ENCODE measurements at regions not wholly inside any gene's neighbourhood (a gene's known extent, or its start where the extent isn't known, plus 50 kb on each side); places are given as distances from the start of the nearest gene placed in this dataset.
"Not testable (repeated sequence)": the region's sequence is repeated elsewhere in the genome, so short reads cannot be mapped to it uniquely, and the experiment has no call there.

DNA sequence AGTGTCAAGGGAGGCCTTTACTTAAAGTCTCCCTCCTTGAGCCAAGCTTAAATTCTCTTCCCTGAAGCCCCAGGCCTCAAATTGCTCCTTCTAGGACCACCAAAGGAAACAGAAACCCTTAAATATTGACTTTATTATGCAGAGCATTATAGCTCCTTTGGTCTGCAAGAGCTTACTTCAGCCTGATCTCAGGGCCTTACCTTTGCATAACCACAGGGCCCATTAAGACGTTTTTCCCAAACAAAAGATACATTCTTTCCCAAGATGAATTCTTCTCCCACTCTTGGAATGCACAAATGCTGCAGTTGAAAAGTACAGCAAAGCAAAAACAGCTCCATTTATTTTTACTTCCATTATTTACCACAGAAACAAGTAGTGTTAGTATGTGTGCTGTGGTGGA is 130.8 kb downstream of the B3GNT2 start:
- no peak for DNase-seq

DNA sequence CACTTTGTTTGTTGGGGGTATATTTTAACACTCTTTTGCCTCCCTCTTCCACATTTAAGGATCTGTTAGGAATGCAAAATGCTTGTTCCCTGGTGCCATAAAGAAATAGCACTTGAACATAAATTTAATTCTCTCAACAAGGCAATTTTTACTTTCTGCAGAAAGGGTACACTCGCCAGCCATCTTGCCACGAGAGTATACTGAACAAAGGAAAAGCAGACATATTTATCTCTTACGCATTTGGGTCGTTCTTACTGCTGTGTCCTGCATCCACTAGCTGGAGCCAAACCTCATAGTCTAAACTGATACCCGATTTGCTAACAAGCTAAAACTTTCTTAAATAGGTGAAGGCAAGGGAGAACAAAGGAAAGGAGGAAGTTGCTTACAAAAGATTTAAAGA is 129.5 kb downstream of the B3GNT2 start:
- no peak for DNase-seq

DNA sequence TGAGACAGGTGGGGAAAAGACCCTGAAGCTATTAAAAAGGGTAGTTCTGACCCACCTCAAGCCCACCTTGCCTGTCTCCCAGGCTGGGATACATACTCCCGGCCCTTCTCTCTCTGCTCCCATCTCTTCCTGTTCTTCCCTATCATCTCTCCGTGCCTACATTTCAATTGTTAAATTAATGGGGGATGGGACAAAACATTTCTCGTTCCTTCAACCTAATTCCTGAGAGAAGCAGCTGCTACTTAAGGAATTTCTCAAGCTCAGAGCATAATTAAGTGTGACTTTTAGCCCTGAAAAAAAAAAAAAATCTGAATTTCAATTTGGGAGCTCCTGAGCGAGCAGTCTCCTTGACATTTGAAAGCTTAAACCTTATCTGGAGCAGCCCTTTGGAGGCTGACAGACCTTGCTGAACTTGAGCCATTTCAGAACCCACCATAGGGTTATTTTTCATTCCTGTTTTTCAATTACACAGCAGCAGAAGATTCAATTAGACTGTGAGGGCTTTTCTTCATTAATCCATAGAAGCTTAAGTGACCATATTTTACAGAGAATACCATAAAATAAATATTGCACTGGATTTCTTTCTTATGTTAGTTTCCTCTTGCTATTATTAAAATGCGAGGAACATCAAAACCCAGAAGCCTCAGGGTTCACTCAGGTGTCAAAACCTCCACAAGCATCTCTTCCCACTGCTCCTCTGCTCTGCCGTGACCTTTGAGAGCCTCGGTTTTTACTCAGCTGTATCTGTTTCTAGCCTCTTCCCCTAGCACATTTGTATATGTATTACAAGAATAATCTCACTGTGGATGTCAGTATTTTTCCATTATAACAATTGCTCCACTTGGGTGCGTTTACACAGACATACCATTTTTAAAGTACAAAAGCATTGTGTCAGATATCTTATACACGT is 125.7 kb downstream of the B3GNT2 start:
- no peak for DNase-seq

DNA sequence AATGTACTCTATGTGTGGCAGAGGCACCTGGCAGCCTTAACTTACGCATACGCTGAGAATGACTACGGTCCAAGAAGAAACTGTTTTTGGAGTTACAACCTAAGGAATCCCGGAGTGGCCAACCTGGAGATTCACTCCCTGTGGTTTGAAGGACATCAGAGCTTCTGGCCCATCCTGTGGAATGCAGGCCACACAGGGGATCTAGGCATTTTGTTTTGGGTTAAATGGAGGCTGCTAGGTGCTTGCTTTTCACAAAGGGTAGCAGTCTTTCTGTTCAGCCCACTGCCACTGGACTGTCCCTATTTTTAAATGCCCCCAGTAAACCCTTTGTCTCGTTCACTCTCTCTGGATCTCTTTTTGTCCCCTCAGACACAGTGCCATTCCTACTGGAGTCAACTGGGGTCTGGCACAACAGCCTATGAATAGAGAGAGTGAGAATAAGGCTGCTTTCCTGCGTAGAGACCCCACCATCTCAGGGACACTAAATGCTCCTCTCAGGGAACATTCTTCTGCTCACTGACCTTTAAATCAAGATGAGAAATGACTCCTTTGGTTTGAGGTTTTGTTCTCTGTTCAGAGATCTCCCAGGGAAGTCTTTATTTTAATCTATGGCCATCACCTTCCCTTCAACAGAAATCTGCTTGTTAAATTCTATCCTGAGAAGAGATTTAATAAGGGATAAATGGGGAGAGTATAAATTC is 124.9 kb downstream of the B3GNT2 start:
- DNase-seq, result no peak

DNA sequence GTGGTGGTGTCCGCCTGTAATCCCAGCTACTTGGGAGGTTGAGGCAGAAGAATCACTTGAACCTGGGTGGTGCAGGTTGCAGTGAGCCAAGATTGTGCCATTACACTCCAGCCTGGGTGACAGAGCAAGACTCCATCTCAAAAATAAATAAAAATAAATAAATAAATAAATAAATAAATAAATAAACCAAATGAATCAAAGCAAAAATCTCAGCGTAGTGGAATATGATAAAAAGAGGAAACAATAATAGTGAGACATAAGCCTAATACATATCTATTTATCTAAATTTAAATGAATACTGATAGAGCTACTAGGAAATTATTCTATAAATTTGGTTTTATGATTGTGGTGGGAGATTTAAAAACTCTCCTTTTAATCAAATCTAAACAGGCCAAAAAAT is 124.2 kb downstream of the B3GNT2 start:
- DNase-seq, result not testable (repeated sequence)

DNA sequence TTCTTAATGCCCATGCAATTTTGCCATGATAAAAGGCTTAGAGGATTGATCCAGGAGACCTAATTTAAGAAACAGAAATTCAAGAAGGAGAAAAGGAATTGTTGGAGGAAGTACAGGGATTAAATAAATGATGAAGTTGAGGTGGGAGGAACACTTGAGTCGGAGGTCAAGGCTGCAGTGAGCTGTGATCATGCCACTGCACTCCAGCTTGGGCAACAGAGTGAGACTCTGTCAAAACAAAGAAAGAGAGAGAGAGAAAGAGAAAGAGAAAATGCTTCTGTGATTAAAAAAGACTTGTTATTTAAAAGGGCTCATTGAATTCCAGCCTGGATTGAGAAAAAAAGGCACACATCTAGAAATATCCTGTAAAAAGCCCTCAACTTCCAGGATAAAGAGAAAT is 123.2 kb downstream of the B3GNT2 start:
- DNase-seq, result no peak

DNA sequence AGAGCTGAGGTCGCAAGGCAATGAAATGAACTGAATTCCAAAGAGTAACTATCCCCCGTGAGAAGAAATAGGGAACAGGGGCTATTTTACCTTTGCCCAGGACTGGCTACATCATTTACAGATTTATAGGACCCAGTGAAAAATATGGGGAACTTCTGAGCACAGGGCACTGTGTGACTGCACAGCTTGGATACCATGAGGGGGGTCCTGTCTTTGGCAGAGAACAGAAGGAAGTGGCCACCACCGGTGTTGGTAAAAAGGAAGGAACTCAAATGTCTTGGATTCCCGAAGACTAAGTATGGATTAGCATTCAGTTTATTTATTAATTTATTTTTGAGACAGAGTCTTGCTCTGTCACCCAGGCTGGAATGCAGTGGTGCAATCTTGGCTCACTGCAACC is 119.6 kb downstream of the B3GNT2 start:
- DNase-seq, result no peak

DNA sequence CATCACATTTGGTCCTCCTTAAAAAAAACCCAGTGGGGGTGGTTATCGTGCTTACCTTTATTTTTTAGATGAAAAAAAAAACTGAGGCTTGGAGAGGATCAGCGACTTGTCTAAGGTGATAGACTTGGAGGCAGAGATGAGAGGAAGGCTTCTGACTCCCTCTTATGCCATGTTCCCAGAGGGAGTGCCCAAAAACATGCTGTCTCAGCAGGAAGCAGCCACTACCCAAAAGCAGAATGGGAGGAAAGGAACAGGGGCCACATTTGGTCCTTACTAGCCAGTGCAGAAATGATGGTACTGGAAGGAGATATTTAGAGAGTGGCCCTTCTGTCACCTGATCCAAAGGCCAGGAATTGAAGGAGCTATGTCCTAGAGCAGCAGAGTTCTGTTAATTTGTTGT is 118.4 kb downstream of the B3GNT2 start:
- no peak for DNase-seq

DNA sequence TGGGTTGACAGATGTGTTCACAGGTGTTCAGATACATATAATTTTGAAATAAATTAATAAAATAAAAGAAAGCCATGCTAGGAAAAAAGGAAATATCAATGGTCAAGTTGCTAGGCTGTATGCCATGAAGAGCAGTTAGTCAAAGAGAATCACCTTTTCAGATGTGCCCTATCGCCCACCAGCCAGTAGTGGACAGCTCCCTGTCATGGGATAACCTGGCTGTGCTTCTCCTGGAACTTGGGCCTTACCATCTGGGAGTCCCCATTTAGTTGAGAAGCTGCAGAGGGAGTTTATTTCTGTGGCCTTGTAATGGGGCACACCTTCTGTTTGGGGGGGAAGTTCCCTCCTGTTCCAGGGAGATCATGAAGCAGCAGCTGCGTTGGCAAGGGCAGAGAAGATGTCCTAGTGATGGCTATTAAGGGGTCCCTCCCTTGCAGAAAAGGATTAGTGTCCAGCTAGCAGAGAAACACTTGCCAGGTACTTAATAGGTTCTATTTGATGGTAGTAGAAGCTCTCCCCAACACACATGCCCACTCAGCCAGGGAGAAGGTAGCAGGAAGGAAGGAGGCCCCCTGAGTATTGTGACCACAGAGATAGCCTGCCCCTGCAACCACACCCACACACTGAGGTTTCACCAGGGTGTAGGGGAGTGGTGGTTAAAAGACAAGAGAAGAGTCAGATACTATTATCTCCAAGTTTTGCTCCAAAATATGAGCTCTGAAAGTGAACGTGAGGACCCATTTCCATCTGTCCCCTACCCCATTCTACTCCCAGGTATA is 117.7 kb downstream of the B3GNT2 start:
- DNase-seq, result no peak

DNA sequence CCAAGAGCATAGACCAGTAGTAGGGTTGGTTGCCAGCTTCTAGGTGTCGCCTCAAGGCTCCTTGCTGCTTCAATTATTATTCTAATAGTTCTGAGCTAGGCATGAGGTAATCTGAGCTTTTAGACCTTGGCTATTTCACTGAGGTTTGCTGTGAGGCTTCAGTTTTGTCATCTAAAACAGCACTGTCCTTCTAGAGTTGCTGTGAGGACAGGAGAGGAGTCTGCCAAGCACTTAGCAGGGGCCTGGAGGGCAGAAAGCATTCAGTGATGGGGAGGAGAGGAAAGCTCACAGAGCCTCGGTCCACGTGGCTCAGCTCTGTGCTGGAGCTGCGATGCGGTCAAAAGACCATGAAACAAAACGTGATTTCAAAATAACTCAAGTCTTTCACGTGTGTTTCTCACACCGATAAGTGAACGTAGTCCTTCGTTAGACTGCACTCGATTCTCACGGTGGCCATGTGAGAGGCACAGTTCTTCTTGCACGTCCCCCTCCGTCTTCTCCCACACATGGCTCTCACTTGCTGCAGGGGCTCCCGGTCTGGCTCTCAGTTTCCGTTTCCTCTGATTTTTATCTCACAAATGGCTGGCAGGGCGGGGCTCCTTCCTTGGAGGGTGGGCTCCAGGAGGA is 113.7 kb downstream of the B3GNT2 start:
- no peak for DNase-seq

DNA sequence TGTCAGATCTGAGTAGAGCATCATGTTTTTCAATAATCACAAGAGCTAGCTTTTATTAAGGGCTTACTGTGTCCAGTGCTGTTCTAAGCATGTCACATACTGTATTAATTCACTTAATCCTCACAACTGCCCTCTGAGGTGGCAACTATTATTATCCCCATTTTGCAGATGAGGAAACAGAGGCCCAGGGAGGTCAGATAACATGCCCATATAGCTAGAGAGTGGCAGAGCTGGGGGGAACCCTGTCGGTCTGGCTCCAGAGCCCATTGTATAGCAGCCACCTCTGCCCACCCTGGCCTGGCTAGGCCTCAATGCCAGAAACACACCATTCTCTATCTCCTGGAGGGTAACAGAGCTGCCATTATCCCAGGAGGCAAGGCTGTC is 113.2 kb downstream of the B3GNT2 start:
- no peak for DNase-seq

DNA sequence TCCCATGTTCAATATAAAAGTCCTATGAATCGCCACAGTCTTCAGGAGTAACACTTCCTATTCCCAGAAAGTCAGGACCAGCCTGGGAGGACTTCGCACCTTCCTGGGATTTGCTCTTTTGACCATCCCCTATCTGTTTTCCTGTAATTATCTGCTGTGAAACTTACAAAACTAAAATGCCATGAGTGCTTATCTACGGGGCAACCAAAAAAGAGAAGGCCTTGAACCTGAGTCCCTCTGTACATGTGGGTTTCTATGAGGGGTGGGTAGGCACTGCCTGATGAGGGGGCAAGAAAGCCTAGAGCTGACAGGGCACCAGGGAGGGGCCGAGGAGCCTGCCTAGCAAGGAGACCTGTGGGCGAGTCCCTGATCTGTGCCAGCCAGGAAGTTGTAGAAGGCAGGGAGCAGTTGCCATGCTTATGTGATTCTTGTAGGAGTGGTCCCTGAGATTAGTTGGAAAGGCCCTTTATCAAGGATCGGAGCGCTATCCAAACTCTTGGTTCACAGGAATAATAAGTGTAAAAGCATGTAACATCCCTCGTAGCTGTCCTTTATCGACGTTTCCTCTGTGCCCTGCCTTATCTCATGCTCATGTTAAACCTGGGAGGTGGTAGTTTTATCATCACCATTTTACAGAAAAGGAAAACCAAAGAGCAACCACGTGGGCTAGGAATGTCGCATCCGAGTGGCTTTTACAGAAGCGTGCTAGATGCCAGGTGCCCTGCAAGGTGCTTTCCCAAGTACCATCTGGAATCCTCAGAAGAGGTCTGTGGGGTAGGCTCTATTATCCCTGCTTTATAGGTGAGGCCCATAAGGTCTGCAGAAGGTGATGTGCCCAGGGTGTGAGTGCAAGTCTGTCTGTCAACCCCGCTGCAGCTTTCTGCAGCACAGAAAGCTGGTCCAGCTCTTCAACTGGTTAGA is 111.8 kb downstream of the B3GNT2 start:
- DNase-seq, result peak; percentile 54

DNA sequence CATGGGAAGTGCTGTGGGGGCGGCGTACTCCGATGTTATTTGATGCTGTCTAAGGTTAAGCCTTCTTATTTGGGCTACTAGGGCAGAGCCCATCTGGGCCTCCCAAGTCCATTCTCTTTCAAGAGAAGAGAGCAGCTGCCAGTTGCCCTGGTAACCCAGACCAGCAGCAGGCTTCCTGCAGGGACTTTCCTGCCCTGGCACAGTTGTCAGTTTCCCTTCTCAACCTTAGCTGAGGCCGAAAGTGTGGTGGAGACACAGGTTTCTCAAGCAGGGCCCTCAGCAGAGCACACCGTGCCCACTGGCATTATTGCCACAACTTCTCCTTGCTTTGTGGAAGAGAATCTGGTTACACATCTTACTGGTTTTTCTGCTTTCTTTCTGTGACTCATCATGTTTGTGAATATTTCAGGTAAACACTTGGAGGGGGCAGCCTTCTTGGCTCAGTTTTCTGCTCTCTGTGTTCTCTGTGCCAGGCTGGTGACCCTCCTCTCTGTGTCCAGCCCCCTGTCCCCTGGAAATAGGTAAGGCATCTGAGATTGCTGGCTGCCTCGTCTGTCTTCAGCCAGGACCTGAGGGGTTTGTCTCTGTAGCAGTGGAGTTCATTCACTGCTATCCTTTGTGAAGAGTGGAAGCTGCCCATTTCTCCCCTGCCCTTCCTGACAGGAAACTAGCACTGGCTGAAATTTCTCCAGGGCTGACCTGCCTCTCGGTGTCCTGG is 111.0 kb downstream of the B3GNT2 start:
- peak; percentile 95 for DNase-seq

DNA sequence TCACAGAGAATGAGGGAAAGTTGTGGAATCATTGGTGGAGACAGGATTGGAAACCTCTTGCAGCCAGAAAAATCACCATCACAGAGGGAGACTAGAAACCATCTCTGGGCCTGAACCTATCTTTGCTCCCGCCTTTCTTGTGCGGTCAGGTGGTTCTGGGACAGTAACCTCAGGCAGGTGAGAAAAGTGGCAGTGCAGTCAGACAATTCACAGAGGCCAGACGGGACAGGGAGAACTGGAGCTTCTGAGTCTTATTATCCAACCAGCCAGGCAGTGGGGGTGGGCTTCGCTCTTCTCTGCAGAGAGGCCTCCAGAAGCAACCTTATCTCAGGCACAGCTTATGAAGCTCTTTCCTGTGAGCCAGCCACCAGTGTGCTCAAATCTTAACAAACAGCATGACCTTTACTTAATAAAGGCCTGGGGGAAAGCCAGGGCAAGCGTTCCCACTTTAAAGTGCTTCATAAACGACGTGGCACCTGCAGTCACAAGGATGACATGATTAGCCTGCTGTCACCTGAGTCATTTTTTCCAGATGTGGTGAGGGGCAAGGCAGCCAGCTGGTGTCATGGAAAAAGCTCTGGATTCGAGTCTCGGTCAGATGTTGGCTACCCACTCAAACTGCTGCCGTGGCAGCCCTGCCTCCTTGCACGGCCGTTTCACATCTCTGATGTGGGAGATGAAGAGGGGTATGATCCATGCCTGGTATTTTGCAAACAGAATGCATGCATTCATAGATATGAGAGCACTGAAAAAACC is 109.7 kb downstream of the B3GNT2 start:
- peak; percentile 89 for DNase-seq

DNA sequence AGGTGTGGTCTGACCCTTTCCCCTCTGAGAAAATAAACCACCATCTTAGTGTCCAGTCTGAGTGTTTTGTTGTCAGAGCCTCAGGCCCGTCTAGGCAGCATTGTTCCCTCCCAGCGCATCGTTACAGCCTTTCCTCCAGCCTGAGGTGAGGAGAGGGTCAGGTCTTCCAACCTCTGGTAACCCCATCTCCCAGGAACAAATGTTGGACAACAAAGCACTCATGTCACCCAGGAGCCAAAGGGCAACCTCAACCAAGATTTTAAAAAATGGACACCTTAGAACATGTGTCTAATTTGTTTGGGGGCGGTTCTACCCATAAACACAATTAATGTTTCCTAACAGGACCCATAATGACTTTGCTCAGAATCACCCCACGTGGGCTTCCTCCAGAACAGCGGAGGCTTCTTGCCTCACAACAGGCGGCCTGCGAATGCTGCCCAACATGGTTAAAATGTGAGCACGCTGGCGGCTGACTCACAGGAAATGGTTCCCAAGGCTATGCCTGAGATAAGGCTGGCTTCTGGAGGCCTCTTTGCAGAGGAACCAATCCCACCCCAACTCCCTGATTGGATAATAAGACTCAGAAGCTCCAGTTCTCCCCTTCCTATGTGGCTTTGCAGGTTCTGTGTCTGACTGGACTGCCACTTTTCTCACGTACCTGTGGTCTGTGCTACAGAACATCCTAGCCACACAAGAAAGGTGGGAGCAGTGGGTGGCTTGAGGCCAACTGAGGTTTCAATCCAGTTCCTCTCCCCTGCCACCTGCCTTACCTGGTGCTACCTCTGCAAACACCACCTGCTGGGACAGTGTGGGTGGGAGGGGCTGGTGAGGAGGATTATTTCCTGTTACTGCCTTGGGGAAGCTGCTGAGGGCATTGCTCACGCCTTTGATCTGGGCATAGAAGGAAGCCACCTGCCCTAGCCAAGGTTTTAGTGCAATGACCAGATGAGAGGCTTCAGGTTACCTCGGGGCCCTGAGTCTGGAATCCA is 108.8 kb downstream of the B3GNT2 start:
- DNase-seq, result peak; percentile 99

DNA sequence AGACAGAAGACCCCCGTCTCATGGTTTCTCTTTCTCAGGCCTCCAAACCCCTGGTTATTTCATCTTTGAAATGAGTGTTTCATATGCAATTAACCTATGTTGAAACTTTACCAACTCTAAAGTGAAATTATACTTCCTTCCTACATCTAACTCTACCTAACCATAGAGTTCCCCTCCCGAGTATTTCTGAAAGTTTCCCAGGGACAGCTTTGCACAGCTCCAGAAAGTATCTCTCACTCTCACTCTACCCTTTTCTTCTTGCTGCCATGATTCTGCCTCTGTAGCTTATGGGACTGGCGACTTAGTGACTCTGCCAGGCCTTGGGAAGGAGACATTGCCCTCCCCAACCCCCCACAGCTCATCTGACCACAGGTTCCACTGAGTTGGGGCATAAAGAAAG is 107.9 kb downstream of the B3GNT2 start:
- DNase-seq, result peak; percentile 52

DNA sequence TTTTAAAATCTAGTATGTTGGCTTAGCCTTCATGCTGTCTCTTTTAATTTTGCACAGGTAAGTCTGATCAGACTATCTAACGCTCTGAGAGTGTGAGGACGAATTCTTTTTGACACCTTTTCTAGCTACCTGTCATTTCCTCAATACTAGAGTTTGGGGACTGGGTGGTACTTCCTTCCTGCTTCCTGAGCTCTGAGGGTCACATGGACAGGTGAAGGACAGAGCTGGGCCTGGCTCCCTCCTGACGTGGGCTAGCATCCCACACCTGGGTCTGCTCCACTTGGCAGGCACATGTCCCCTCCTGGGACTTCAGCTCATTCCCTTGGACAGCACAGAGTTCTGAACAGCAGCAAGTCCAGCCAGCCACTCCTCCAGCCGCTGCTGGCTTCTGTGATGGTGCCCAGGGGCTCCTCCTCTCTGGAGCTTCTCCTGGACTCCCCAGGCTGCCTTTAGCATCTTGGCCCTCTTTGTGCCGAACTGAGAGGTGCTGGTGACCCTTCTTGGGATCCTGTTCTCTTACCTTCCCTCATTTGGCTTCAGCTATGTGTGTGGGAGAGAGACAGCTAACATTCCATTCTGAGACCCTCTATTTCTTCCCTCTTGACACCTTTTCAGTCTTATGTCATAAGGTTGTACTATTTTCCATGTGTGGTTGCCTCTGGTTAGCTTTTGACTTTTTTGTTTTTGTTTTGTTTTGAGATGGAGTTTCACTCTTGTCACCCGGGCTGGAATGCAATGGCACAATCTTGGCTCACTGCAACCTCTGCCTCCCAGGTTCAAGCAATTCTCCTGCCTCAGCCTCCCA is 106.9 kb downstream of the B3GNT2 start:
- no peak for DNase-seq

DNA sequence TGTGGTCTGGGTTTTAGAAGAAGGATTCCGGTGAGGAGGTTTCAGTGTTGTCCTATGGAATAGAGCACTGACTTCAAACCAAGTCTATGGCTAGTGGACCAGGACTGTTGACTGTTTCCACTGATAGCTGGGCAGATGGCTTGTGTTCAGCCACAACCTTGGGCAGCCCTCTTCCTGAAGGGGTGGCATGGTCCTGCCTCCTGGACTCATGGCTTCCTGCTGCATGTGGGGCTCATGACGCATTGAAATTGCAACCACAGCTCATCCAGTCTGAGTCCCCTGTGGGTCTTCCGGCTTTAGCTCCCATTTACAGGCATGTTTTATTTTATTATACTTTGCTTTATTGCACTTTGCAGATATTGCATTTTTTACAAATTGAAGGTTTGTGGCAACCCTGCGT is 105.0 kb downstream of the B3GNT2 start:
- no peak for DNase-seq
